B cell (primary cell): ENCODE measurements at regions not wholly inside any gene's neighbourhood (a gene's known extent, or its start where the extent isn't known, plus 50 kb on each side); places are given as distances from the start of the nearest gene placed in this dataset.

Source experiments
- EZH2 ChIP-seq: IDR thresholded peaks from 2 replicates; pipeline ENCODE4 v1.6.1; 2012; ENCODE audit warnings: borderline replicate concordance, low read depth, mild to moderate bottlenecking, moderate library complexity, low read length; ENCODE audit not compliant: insufficient read depth, poor library complexity, severe bottlenecking
- TF ChIP-seq, protein P1 (sequence below): fragments of 200-600 bp; IDR thresholded peaks from one replicate; pipeline ENCODE4 v1.8.0; 2022; ENCODE audit warnings: antibody characterized with exemption, mild to moderate bottlenecking

DNA sequence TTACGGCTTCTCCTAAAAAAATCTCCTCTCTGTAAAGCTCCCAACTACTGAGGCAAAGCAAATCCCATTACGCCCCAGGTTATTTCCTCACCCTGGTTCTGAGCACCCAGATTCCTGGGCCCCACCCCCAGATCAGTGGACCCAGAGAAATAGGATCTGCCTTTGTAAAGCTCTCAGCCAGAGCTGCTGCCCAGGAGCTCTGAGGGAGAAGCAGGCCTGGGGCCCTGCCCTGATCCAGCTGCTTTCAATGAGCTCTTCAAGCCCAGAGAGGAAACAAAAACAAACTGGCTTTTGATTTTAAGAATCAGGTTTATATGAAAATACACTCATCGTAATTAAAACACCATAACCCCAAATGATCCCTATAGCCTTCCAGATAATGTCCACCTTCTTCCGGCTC lies 124.5 kb downstream of the C5orf15 start:
- TF ChIP-seq, protein P1, sequence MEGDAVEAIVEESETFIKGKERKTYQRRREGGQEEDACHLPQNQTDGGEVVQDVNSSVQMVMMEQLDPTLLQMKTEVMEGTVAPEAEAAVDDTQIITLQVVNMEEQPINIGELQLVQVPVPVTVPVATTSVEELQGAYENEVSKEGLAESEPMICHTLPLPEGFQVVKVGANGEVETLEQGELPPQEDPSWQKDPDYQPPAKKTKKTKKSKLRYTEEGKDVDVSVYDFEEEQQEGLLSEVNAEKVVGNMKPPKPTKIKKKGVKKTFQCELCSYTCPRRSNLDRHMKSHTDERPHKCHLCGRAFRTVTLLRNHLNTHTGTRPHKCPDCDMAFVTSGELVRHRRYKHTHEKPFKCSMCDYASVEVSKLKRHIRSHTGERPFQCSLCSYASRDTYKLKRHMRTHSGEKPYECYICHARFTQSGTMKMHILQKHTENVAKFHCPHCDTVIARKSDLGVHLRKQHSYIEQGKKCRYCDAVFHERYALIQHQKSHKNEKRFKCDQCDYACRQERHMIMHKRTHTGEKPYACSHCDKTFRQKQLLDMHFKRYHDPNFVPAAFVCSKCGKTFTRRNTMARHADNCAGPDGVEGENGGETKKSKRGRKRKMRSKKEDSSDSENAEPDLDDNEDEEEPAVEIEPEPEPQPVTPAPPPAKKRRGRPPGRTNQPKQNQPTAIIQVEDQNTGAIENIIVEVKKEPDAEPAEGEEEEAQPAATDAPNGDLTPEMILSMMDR: no peak
- TF ChIP-seq EZH2: no peak
